GM10266 (cell line): ENCODE measurements at regions not wholly inside any gene's neighbourhood (a gene's known extent, or its start where the extent isn't known, plus 50 kb on each side); places are given as distances from the start of the nearest gene placed in this dataset.

ENCODE experiments used
- DNase-seq: peaks from one replicate; pipeline ENCODE4 v3.0.0; 2012; ENCODE audit errors: extremely low spot score
- CTCF ChIP-seq: IDR thresholded peaks from 2 replicates; pipeline ENCODE4 v1.5.1; 2012; ENCODE audit warnings: mild to moderate bottlenecking, low read depth; ENCODE audit not compliant: control insufficient read depth, insufficient read depth; ENCODE audit errors: missing control alignments

GRCh38 chr3:160078533-160078932, 89.9 kb downstream of the IL12A start:
- no peak for TF ChIP-seq CTCF
- DNase-seq, result no peak

GRCh38 chr3:160081958-160082533, 93.4 kb downstream of the IL12A start:
- no peak for DNase-seq
- TF ChIP-seq CTCF, result no peak

- DNase-seq, result no peak
- no peak for TF ChIP-seq CTCF
Measured at GRCh38 chr3:160084998-160085397, 96.4 kb downstream of the IL12A start.

- no peak for DNase-seq
- TF ChIP-seq CTCF, result no peak
Measured at GRCh38 chr3:160088492-160089137, 100.0 kb downstream of the IL12A start.

GRCh38 chr3:160090653-160091052, 102.0 kb downstream of the IL12A start:
- no peak for TF ChIP-seq CTCF
- no peak for DNase-seq

- no peak for TF ChIP-seq CTCF
Measured at GRCh38 chr3:160091441-160091840, 102.8 kb downstream of the IL12A start.

GRCh38 chr3:160092760-160093159, 104.1 kb downstream of the IL12A start:
- DNase-seq, result no peak
- TF ChIP-seq CTCF, result no peak

More at GRCh38 chr3:160091441-160091840, 102.8 kb downstream of the IL12A start:
- DNase-seq, result no peak
